GM19397 (cell line): ENCODE measurements at regions not wholly inside any gene's neighbourhood (a gene's known extent, or its start where the extent isn't known, plus 50 kb on each side); places are given as distances from the start of the nearest gene placed in this dataset.

Source experiments
- ATAC-seq: cut with Tn5 transposase; IDR thresholded peaks from one replicate; pipeline ENCODE4 v1.9.1; 2021; ENCODE audit warnings: mild to moderate bottlenecking, moderate library complexity; ENCODE audit not compliant: unreplicated experiment

- no peak for ATAC-seq
Measured at GRCh38 chr10:36638462-36639155, 486.8 kb upstream of the ANKRD30A start.

GRCh38 chr10:36636879-36637278, 488.5 kb upstream of the ANKRD30A start:
- no peak for ATAC-seq

DNA sequence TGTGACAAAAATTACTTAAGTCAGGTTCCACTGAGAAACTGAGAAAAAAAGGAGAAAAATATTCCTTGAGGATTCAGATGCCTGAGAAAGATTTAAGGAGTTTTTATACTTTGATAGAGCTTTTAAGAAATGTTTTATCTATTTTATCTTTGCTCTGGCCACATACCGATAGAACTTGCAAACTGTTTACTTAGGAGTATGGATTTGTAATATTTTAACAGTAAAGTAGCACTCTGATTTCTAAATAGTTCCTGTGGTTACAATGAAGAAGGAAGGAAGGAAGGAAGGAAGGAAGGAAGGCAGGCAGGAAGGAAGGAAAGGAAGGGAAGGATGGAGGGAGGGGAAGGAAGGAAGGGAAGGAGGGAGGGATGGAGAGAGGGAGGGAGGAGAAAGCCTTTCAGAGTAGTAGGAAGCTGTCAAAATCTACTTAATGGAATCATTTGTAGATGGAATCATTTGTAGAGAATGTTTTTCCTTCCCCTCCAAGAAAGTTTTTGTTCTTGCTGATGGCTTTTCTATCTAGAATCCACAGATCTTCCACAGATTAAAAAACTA, 489.0 kb upstream of the ANKRD30A start:
- no peak for ATAC-seq

- no peak for ATAC-seq
Measured at GRCh38 chr10:36634916-36635315, 490.5 kb upstream of the ANKRD30A start.

DNA sequence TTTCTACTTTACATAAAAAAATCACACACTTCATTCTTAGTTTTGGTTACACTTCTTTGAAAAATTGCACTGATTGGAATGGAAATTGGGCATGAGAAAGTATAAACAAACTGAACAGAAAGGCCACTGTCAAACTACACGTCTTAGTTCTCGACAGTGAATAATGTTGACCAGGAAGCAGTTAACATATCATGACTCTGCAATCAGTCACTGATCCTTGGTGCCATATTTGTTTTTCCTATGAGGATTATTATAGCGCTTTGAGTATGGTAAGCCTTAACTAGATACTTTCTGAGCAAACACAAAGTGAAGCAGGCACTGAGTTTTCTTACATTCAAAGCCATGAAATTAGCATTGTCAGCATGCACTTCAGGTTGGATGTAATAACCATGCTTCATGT, 495.1 kb upstream of the ANKRD30A start:
- ATAC-seq, result no peak

GRCh38 chr10:36629476-36629875, 495.9 kb upstream of the ANKRD30A start:
- no peak for ATAC-seq

DNA sequence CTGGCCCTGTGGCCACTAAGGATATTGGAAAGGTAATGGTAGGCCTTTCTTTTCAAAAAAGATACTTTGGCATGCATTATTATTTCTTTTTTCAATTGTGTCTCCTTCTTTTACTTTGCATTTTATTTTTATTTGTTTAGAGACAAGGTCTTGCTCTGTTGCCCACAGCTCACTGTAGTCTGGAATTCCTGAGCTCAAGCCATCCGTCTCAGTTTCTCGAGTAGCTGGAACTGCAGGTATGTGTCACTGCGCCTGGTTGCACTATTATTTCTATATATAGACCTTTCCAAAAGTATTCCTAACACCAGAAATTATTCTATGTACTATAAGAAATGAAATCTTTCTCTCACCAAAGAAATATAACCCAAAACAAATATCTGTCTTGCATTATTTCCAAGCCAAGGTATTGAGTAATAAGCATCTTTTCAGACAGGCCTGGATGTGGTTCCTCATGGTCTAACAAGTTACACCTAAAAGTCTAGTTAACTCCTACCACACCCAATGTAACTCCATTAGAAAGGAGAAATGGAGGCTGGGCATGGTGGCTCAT, 500.8 kb upstream of the ANKRD30A start:
- no peak for ATAC-seq

GRCh38 chr10:36621346-36621745, 504.1 kb upstream of the ANKRD30A start:
- no peak for ATAC-seq

GRCh38 chr10:36612436-36612835, 513.0 kb upstream of the ANKRD30A start:
- ATAC-seq, result no peak

- ATAC-seq, result no peak
Measured at GRCh38 chr10:36608866-36609265, 516.5 kb upstream of the ANKRD30A start.

- ATAC-seq, result no peak
Measured at GRCh38 chr10:36608251-36608650, 517.1 kb upstream of the ANKRD30A start.

DNA sequence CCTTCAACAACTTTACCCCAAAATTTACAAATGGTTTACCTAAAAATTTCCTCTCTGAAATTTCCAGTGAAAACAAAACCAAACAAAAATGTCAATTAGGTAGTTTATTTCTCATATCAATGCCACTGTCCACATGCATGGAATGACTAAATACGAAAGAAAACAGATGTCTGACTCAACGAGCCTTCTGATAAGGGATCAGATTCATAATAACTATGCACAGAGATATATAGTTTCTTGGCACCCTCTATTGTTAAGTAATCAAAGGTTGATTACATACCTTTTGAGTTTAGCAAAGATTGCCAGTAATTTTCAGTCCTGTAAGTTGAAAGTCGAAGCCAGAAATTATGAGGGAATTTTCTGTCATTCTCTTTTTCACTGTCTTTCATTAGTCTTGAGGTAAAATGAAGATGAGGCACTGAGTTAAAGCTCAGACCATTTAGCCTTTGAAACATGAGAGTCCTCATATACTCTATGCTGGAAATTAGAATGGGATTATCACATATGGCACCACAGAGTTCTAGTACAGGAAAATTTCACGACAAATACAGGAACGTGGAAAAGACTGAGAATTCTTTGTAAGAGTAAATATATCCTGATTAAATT, 519.1 kb upstream of the ANKRD30A start:
- no peak for ATAC-seq

GRCh38 chr10:36604316-36604715, 521.1 kb upstream of the ANKRD30A start:
- ATAC-seq, result no peak

DNA sequence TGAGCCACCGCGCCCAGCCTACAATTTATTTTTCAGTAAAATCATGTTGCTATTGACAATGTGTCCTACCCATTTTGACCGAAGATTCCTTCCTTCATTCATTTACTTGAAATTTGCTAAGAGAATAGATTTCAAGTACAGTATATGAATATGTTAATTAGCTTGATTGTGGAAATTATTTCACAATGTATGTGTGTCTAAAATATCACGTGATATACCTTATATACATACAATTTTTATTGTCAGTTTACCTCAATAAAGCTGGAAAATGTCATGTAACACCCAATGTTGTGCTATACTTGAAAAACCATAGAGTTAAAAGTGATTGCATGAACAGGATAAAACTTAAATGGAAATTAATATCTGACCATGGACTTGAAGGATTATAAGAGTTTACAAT, 521.7 kb upstream of the ANKRD30A start:
- ATAC-seq, result no peak

- ATAC-seq, result no peak
Measured at GRCh38 chr10:36602374-36602773, 523.0 kb upstream of the ANKRD30A start.

DNA sequence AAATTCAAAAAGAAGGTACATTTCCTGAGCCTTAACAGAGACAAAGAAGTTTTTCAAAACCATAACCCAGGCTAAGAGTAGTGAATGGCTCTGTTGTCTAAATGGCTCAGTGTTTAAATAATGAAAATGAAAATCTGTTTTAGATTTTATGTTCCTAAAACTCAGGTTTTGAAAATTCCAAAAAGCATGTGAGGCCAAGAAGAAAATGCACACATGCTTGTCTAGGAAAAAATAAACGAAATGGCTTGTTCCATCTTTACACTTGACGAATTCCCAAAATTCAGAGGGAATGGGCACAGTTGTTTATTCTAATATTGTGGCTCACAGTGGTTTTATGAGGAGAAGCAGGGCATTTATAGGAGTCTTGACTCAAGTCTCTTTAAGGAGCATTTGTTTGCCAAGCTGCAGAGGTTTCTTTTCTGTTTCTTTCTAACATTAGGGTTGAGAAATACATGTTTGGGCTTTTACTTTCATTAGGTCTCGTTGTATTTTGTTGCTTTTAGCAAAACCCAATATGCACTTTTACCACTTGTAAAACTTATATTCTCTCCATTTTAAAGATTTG, 527.6 kb upstream of the ANKRD30A start:
- no peak for ATAC-seq

DNA sequence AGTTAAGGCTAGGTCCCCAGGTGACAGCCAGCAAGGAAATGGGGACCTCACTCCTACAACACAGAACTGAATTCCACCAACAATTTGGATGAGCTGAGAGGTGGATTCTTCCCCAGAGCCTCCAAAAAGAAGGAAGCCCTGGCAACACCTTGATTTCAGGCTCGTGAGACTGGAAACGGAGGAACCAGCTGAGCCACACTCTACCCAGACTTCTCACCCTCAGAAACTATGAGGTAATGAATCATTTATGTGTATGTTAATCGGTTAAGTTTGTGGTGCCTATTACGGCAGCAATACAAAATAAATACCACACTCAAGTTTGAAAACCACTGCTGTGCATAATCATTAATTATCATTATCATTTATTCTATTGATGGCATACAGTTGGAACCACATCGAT, 532.4 kb upstream of the ANKRD30A start:
- no peak for ATAC-seq

DNA sequence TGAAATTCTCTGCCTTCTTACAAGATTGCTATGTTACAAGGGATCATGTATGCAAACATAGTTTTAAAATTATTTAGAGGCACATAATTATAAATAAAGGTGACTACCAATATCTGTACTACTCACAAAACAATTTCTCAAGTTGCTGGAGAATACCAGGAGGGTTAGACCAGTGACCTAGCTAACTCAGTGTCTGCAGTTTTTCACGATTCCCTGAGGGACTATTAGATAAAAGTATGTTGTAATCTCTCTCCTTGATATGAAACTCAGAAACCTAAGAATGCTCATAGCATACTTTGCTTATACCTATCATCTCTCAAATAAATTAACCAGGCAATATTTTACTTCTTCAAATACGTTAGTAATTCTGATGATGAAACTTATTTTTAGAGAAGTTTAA, 534.0 kb upstream of the ANKRD30A start:
- ATAC-seq, result no peak

- ATAC-seq, result no peak
Measured at GRCh38 chr10:36583690-36584089, 541.7 kb upstream of the ANKRD30A start.

DNA sequence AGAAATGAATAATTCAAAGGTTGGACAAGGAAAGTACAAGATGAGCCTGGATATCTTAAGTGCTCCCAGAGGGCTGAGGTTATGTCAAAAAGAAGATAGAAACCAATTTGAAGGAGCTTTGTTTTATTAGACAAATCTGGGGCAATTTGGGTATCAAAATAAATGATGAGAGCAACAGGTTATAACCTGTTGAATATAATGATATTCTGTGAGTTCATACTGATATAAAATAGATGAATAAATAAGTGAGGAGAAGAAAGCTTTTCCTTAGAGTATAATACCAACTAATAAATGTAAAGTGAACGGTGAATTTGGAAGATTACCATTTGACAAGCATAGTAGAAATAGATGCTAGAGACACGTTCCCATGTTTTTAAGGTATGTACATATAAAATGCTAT, 544.2 kb upstream of the ANKRD30A start:
- ATAC-seq, result no peak

- no peak for ATAC-seq
Measured at GRCh38 chr10:36578306-36578705, 547.1 kb upstream of the ANKRD30A start.

- no peak for ATAC-seq
Measured at GRCh38 chr10:36577126-36577525, 548.3 kb upstream of the ANKRD30A start.
